Fibroblast of skin of left biceps (primary cell): ENCODE measurements at regions not wholly inside any gene's neighbourhood (a gene's known extent, or its start where the extent isn't known, plus 50 kb on each side); places are given as distances from the start of the nearest gene placed in this dataset.
A peak's percentile ranks its signal among the peaks of the same experiment; 100 is the strongest.
"Not testable (repeated sequence)": the region's sequence is repeated elsewhere in the genome, so short reads cannot be mapped to it uniquely, and the experiment has no call there.

ENCODE experiments used
- DNase-seq, 2 experiments: peaks; one replicate each; pipeline ENCODE4 v3.0.0-alpha.2; 2013; ENCODE audit warnings: low read depth in 2 of 2

DNA sequence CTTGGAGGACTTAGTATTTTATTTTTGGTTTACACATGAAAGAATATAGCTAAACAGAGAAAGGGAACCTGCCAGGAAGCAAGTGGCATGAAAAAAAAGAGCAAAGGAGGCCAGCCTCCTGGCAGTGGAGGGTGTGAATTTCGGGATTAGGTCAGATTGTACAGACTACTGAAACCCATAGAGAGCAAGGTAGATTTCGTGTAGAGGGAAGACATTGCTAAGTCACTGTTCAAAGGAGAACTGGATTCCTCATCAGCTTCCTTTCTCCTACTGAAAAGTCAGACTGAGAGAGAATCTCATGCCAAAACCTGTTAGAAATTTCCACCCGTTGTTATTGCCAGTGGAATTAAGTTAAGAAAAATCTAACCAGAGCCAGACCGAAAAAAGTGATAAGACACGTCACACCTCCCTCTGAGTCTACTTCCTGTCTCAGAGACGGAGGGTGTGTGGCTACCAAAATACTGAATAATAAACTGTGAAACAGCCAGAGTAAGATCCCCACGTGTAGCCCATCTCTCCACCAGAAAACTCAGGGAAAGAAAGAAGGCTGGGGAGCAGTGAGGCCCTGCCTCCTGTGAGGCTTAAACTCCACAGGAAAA lies 118.8 kb downstream of the SKIDA1 start:
- DNase-seq = peak in 1 of 2 experiments; percentile 20

DNA sequence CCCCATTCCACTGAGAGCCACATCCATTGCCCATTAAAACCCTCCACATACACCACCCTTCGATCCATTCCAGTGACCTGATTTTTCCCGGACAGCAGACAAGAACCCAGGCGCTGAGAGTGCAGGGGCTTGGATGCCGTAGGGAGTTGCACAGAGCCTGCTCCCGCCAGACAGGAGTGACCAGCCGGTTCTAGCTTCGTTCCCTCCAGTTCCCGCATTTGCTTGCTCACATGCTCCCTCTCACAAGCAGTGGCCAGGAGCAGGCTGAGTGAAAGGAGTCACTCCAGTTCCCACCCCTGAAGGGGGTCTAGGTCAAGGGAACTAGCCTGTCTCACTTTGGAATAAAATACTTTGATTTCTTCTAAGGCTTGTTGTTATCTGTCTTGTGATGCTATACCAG lies 119.5 kb downstream of the SKIDA1 start:
- DNase-seq = no peak

DNA sequence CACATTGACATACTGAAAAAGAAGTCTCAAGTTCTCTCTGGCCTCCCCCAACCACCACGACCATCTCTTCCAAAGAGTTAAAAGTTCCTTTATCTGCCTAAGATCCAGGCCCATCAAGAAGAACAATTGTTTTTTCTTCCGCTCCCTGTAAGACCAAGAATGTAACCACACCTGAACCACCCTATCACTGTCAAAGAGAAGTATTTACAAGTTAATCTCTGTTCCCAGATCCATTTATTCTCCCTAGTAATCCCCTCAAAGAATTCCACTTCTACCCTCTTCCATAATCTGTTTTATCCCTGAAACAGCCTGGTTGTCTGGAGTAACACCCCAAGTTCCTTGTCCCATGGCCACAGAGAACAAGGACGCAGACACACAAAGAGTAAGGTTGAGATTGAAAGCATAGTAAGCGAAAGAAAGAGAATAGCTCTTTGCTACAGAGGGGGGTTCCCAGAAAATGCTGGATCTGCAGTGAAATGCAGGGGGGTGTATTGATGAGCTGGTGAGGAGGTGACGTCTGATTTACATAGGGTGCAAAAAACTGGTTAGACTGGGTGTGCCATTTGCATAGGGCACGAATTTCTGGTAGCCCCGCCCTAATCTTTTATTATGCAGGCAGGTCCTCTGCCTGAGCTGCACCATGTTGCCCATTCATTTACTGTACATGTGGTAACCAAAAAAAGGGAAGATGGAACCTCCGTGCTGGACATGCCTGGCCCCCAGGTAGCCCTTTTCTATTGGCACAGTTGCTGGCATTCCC lies 122.0 kb downstream of the SKIDA1 start:
- no peak for DNase-seq

DNA sequence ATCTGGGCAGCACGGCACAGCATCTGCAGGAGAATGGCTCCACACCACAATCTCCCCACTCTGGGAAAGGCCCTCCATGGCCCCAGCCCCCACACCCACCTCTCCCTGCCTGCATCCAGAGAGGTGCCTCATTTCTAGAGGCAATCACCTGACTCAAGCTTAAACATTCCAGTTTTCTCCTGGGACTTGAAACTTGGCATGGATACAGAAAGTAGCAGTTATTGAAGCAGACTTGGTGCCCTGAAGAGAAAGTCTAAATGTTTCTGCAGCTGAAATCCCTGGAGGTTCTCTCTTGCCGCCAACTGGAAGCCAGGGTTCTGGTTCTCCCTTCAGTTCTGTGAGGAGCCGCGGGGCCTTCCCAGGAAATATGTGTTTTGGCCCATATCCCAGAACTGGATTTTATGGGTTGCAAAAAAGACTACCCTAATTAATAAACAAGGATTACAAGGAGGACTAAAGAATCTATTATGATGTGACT lies 122.8 kb downstream of the SKIDA1 start:
- DNase-seq = peak; percentile 60 to 62

DNA sequence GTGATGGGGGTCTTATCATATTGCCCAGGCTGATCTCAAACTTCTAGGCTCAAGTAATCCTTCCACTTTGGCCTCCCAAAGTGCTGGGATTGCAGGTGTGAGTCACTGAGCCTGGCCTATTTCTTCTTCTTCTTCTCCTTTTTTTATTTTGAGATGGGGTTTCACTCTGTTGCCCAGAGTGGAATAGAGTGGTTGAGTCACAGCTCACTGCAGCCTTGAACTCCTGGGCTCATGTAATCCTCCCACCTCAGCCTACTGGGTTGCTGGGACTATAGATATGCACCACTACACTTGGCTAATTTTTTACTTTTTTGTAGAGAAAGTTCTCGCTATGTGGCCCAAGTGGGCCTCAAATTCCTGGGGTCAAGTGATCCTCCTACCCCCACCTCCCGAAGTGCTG lies 124.3 kb downstream of the SKIDA1 start:
- DNase-seq = no peak

DNA sequence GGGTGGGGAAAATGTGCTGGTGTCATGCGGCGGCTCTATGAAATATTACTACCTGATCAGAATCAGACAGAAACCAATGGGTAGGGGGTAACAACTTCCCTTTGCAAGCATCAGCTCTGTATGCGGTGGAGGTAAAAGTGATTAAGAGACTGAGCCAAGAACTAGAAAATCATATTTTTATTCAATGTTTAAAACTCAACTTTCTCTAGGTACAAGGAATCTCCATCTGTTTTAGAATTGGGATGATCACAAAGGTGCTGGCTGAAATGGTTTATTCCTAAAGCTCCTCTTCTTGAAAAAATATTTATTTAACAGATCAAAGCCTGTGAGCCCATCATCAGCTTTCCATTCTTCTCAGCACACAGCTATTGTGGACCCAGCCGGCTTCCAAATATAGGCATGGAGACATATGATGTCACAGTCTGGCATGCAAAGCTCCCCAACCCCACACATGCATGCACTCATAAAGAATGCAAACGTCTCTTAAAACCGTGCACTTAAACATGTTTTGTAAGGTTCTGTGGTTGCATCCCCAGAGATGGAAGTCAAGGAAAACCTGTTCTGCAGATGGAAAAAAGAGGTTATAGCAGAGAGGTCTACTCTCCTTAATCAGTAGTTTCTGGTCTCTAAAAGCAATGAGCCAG lies 126.0 kb downstream of the SKIDA1 start:
- peak; percentile 98 for DNase-seq

DNA sequence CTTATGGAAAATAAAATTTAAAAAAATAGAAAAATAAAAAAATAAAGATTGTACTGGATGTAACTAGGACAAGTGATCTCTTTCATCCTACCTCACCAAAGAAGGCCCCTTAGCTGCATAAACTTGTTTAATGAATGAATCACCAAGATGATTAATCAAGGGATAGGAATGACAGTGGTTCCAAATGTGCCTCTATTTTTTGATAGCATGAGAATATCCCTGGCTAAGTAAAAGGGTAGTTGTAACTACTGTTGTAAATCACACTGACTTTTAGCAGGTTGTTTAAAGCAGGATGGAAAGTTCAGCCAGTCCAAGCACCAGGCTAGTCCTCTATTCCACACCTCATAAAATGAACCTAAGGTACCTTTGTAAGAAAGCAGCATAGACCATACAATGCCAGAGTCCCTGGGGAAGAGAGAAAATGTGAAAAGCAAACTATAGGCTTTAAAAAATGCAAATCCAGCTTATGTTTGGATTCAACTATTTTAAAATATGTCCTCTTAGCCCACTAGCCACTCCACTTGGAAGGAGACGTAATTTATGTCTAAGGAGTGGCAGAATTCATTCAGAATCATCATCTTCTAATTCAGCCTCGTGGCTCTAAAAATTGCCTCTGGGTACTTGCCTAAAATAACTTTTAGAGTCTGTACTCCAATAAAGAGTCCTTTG lies 126.8 kb downstream of the SKIDA1 start:
- DNase-seq = peak; percentile 24 to 41

DNA sequence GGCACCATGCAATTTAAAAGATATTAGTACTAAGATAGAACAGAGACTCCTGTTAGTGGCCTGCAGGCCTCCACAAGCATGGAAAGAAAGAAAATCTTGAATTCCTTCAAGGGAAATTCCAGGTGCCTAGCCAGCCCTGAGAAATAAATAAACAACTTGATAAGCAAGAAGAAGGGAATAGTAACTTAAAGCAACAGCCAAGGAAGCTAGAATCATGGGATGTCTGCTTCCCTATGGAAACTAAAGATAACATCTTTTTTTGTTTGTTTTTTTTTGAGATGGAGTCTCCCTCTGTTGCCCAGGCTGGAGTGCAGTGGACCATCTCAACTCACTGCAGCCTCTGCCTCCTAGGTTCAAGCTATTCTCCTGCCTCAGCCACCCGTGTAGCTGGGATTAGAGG lies 128.6 kb downstream of the SKIDA1 start:
- no peak for DNase-seq

DNA sequence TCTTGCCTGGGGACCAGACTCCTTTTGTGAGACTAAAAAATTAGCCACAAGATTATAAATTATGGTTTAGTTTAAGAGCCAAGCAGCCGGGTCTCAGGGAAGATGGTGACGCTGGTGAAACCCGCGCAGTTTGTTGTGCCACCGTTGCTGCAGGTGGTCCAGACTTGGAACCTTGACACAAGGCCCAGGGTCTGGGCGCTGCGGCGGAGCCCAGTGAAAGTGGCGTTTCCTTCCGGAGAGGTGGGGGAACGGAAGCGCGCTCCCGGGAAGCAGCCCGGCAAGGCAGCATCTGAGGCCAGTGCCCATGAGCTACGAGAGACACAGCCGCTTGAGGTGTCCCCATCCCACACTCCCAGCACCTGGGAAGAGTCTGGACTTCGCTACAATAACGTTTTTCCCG lies 131.6 kb downstream of the SKIDA1 start:
- no peak for DNase-seq

DNA sequence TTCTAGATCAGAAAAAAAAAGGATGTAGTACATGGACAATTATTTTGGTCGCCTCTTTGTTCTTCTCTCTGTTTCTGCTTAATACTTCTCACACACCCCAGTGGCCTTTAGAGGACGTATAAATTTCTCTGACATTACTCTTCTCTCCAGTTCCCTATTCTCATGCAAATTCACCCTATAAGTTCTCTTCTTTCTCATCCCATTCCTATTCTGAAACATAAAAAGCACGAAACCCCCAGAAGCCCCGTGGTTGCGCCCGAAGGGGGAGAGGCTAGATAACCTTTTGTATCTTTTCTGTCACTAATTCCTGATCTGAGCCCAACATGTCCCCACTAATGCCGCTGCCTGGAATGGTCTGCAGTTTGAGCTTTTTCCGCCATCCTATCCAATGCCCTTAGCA lies 136.9 kb downstream of the SKIDA1 start:
- DNase-seq = no peak

DNA sequence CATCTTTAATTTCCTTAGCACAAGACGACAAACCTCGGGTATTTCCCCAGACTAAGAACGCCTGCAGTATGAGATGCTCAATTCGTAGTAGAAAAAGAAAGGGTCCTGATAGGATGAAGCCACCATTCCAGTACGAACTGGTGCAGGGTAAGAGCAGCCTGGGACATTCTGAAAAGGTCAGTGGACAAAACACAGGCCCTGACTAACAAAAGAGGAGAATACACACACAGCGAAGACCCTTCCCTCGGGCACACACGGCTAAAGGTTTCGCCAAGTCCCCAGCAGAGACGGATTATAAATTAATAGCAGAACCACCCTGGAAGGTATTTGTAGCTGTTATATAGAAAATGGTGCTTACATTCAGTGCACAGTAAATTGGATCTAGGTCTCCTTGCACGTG lies 137.6 kb downstream of the SKIDA1 start:
- DNase-seq = no peak

DNA sequence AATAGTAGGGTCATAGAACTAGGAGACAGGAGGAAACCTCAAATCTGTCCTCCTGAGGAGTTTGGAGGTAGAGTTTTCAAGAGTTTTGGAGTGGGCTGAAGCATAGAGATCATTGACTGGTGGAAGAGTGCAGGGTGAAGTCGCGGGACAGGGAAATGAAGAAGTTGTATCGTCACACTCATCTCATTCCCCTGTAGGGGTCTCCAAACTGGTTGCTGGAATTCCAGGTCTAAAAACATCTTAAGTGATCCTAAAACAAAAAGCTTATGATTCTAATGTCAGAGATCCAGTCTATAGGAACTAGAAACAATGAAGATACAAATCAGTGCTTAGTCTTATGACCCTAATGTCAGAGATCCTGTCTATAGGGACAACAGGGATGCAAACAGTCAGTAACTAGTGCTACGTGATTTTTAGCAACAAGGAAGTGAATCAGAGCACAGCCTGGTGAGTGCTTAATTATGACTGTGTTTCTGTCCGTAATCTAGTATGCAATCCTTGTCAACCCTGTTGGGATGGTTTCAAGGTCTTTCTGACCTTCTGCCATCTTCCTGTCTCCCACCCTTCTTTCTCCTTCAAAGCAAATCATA lies 139.4 kb downstream of the SKIDA1 start:
- DNase-seq = no peak

DNA sequence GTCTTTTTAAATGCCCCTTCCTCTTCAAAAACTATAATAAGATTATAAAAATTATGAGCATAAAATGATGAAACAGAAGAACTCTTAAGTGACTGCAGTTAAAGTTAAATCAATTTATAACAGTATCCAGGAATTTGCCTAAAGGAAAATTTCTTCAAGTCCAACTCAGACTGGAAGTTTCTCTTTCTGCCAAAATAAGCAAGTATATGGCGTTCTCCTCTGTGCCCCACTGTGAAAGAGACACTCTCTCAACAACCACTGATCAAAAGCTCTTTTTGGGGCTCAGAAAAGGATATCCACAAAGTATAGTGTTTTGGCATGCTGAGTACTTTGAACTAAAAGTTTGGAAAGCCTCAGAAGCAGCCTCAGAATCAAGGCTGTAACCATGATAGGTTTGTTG lies 139.9 kb downstream of the SKIDA1 start:
- no peak for DNase-seq

DNA sequence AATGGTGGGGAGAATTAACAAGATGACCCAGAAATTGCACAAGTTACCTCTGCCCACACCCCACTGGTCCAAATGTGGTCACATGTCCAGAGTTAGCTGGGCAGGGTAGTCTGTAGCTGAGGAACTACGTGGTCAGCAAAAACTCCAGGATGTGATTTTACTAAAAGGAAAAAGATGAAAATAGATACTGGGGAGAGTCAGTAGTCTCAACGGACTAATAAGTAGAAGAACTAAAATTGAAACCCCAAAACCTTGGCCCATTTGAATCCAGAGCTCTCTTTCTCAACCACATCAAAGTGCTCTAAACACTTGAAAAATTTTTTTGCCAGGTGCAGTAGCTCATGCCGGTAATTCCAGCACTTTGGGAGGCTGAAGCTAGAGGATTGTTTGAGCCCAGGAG lies 146.3 kb downstream of the SKIDA1 start:
- DNase-seq = no peak

DNA sequence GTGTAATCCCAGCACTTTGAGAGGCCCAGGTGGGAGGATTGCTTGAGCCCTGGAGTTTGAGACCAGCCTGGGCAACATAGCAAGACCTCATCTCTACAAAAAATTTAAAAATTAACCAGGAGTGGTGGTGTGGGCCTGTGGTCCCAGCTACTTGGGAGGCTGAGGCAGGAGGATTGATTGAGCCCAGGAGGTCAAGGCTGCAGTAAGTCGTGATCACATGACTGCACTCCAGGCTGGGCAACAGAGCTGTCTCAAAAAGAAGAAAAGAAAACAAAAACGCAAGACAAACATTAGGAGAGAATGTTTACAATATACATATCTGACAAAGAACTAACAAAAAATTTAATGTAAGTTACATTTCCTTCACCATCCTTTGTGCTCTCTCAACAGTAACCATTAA lies 150.2 kb downstream of the SKIDA1 start:
- DNase-seq = not testable (repeated sequence)

DNA sequence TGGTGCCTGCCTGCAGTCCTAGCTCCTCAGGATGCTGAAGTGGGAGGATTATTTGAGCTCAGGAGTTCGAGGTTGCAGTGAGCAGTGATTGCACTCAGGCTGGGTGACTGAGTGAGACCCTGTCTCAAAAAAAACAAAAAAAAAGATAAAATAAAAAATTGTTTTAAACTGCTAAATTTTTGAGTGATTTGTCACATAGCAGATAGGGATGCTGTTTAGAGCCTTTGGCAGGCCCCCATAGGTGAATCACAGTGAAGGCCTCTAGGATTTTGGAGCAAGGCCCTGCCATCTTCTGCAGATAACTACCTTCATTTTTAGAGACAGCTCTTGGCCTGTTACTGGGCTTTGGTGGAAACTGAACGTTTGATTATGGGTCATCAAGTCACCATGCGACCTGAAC lies 151.6 kb downstream of the SKIDA1 start:
- not testable (repeated sequence) for DNase-seq

DNA sequence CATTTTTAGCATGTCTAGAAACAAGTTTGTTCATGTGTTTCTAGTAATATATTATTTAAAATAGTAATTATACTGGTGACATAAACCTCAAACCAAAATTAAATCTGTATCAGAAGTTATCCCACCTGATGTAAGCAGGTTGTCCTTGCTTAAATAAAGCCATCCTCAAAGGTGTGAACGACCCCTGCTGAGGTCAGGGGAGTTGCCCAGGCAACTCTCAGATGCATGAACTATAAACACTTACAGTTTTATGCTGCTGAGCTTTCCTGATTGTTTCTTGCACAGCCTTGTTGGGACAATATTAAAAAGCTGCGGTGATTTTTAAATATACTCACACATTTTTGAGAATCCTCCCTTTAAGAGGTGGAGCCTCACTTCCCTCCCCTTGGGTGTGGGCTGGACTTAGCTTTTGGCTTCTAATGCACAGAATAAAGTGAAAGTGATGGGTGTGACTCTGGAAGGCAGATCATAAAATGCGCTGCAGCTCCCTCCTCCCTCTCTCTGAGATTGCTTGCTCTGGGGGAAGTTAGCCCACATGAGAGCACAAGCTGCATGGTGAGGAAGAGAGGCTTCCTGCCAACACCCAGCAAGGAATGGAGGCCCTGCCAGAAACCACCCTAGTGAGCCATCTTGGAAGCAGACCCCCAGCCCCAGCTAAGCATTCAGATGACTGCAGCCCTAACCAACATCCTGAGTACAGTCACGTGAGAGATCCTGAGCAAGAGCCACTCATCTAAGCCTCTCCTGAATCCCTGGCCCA lies 152.7 kb downstream of the SKIDA1 start:
- DNase-seq = peak; percentile 92 to 93

DNA sequence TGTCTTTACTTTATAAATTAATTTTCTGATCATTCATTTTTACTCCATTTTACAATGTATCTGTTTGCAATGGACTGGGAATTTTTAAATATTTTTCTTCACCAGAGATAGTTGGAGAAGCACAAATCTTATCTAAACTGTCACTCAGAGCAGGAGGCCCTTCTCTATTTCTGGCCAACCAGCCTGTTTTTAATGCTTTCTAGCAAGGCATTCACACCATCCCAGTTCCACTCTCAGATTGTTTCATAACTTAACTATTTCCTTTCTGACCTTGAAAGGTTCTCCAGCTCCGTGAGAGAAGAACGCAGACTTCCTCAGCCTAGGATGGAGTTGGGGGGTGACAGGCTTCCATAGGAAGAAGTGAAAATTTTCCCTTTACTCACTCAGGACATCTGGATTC lies 155.8 kb downstream of the SKIDA1 start:
- no peak for DNase-seq

DNA sequence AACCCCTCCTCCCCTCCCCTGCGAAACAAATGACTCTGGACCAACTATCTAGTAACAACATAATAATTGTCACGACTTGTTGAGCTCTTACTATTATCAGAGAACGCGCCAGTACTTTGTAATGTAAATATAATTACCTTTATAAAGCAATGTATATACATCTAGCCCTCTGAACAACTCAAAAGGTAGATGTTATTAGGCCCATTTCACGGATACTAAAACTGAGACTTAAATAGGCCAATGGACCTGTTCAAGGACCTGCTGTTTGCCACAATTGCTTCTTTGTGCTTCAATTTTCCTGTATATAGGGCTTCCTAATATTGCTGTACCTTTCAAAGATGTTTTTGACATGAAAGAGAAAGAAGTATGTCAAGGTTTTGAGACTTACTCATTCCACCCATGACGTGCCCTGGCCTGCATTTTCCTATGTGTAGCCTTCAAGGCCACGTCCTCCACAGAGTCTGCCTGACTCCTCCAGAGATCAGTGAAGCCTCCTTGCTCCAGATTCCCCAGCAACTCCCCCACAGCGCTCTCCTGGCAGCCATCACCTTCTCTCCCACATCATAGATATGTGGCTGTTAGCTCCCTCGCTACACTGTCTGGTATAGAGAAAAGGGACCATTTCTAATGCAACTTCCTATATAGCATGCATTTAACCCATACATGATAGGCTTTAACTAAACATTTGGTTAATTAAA lies 156.6 kb downstream of the SKIDA1 start:
- no peak for DNase-seq

DNA sequence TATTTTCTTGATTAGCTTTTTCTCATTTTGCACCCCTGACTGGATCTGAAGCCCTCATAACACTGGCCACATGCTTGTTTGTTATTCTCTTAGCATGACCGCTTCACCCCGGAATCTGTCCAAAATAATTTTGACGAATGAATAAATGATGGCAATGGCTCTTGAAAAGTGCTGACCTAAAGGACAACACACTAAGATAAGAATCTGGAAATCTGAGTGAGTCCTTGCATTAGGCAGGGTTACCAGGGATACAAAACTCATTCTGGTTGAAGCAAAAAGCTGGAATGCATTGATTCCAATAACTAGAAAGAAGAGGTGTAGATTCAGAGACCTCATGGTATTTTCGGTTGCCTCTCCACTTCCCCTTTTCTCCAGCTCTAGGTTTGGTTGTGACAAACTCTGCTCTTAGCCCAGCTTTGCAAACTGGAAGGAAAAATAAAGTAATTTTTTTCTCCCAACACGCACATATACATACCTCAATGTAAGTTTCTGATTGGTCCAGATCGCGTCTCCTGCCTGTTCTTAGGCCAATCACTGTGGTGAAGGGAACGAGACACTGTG lies 157.4 kb downstream of the SKIDA1 start:
- no peak for DNase-seq
